T47D (cell line): ENCODE measurements at regions not wholly inside any gene's neighbourhood (a gene's known extent, or its start where the extent isn't known, plus 50 kb on each side); places are given as distances from the start of the nearest gene placed in this dataset.

Source experiments
- DNase-seq, 2 experiments: peaks; one replicate each; pipeline versions ENCODE4 v3.0.0 to v3.0.0-alpha.2; 2011 to 2012; ENCODE audit warnings: low read depth in 1 of 2, low spot score in 1 of 2
- JUND ChIP-seq: IDR thresholded peaks from 2 replicates; pipeline ENCODE4 v1.6.1; 2012; ENCODE audit warnings: low read depth
- in situ Hi-C: cut with HindIII; loops from 2 replicates; pipeline ENCODE4 v1.10.0; 2016; ENCODE audit warnings: low sequenced_read_pairs, low pct_unique_long_range_greater_than_20kb

- in situ Hi-C loops, result no loop called here
- DNase-seq, result no peak
- TF ChIP-seq JUND, result no peak
Observed at GRCh38 chr18:5091741-5092140, 105.3 kb downstream of the AKAIN1 start.

GRCh38 chr18:5075297-5075696 lies 121.8 kb downstream of the AKAIN1 start:
- no peak for TF ChIP-seq JUND
- in situ Hi-C loops, result no loop called here

GRCh38 chr18:5073026-5073944 lies 123.8 kb downstream of the AKAIN1 start:
- in situ Hi-C loops, result no loop called here
- no peak for TF ChIP-seq JUND
- DNase-seq, result peak; percentile 13 to 63

More at GRCh38 chr18:5075297-5075696, 121.8 kb downstream of the AKAIN1 start:
- DNase-seq, result no peak

DNA sequence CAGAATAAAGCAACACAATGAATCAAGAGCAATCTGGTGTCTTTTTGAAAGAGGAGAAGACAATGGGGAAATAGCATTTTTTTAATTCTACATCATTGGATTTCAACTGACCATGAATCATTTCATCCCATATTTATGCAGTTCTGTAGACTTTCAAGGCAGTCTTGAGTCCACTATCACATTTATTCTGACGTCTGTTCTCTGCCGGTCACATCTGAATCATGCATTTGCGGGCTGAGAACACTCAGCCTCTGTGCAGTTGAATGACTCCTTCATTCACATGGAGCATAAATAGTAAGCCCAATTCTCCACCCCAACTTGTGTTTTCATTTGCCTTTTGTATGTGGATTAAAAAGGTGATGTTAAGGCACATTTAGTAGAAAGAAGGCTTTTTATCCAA lies 128.2 kb downstream of the AKAIN1 start:
- in situ Hi-C loops, result no loop called here

GRCh38 chr18:5066380-5066977 lies 130.6 kb downstream of the AKAIN1 start:
- no peak for TF ChIP-seq JUND
- no peak for DNase-seq
- in situ Hi-C loops, result no loop called here

More for the DNA sequence above, 128.2 kb downstream of the AKAIN1 start:
- DNase-seq, result no peak
- TF ChIP-seq JUND, result no peak

GRCh38 chr18:5065615-5066014 lies 131.4 kb downstream of the AKAIN1 start:
- in situ Hi-C loops, result no loop called here
- TF ChIP-seq JUND, result no peak
- no peak for DNase-seq

GRCh38 chr18:5064841-5065370 lies 132.2 kb downstream of the AKAIN1 start:
- in situ Hi-C loops, result no loop called here
- TF ChIP-seq JUND, result no peak
- DNase-seq, result no peak

GRCh38 chr18:5061785-5062184 lies 135.3 kb downstream of the AKAIN1 start:
- no peak for TF ChIP-seq JUND
- in situ Hi-C loops, result no loop called here

GRCh38 chr18:5060543-5060942 lies 136.5 kb downstream of the AKAIN1 start:
- in situ Hi-C loops, result no loop called here

More at GRCh38 chr18:5061785-5062184, 135.3 kb downstream of the AKAIN1 start:
- no peak for DNase-seq

GRCh38 chr18:5059696-5060032 lies 137.4 kb downstream of the AKAIN1 start:
- in situ Hi-C loops, result no loop called here
- no peak for TF ChIP-seq JUND

More at GRCh38 chr18:5060543-5060942, 136.5 kb downstream of the AKAIN1 start:
- no peak for TF ChIP-seq JUND
- DNase-seq, result no peak

DNA sequence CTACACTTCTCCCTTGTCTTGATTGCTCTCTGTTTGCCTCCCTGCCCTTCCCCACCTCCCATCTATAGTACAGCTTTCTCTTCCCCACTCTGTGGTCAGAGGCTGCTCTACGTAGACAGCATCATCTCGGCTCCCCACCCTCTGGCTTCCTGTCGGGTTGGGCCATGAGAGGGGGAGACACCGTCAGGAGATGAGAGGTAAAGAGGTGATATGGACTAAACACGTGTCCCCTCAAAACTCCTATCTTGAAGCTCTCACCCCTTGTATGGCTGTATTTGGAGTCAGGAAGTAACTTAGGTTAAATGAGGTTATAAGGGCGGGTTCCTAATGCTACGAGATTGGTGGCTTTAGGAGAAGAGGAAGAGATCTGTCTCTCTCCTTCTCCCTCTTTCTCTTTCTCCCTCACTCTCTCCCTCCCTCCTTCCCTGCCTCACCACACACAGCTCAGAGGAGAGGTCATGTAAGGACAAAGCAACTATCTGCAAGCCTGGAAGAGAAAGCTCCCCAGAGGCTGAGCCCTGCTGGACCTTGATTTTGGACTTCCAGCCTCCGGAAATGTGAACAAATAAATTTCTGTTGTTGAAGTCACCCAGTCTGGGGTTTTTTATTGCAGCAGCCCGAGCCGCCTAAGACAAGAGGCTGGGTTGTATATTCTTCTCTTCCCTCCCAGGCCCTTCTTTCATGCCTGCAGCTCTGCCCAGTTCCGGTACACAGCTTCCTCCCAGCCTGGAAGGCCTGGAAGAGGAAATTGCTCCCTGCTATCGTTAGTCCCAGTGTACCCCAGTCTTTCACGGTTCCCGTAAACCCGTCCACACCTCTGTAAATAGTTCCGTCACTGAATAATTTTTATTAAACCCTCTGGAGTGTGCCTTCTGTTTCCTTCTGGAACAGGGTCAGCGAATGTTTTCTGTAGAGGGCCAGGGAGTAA lies 138.0 kb downstream of the AKAIN1 start:
- TF ChIP-seq JUND, result no peak

More at GRCh38 chr18:5059696-5060032, 137.4 kb downstream of the AKAIN1 start:
- no peak for DNase-seq

More for the DNA sequence above, 138.0 kb downstream of the AKAIN1 start:
- DNase-seq, result no peak
- in situ Hi-C loops, result no loop called here
